Tibial nerve (tissue), 4 donors: ENCODE measurements at regions not wholly inside any gene's neighbourhood (a gene's known extent, or its start where the extent isn't known, plus 50 kb on each side); places are given as distances from the start of the nearest gene placed in this dataset.

Experiments used
- CTCF ChIP-seq, 5 experiments: fragments of 200-600 bp in 3 of 5; fragments of 450-650 bp in 2 of 5; sonication (generic) in 3 of 5; IDR thresholded peaks; one replicate each; pipeline ENCODE4 v1.5.1; 2016 to 2019; ENCODE audit warnings: antibody characterized with exemption in 5 of 5, mild to moderate bottlenecking in 3 of 5, moderate library complexity in 2 of 5
- EP300 ChIP-seq, 2 donors: sonication (generic); formaldehyde crosslinking; IDR thresholded peaks; one replicate each; pipeline ENCODE4 v1.6.1; 2017; ENCODE audit warnings: antibody characterized with exemption in 2 of 2, mild to moderate bottlenecking in 1 of 2
- POLR2A ChIP-seq, 2 donors: fragments of 450-650 bp; IDR thresholded peaks; one replicate each; pipeline ENCODE4 v1.6.1; 2017; ENCODE audit warnings: antibody characterized with exemption in 2 of 2, mild to moderate bottlenecking in 2 of 2, moderate library complexity in 2 of 2

GRCh38 chr4:100841911-100842310 lies 324.1 kb upstream of the EMCN start:
- no peak for TF ChIP-seq CTCF (IDR thresholded peaks at IDR 0.05)
- no peak for TF ChIP-seq POLR2A (IDR thresholded peaks at IDR 0.05)
- no peak for TF ChIP-seq EP300 (IDR thresholded peaks at IDR 0.05)
